Stomach (tissue), 4 donors: ENCODE measurements at regions not wholly inside any gene's neighbourhood (a gene's known extent, or its start where the extent isn't known, plus 50 kb on each side); places are given as distances from the start of the nearest gene placed in this dataset.

Experiments used
- EP300 ChIP-seq: sonication (generic); formaldehyde crosslinking; IDR thresholded peaks from one replicate; pipeline ENCODE4 v1.6.1; 2017; ENCODE audit warnings: antibody characterized with exemption
- POLR2A ChIP-seq, 4 donors: fragments of 450-650 bp; IDR thresholded peaks; one replicate each; pipeline ENCODE4 v1.6.1; 2016; ENCODE audit warnings: antibody characterized with exemption in 4 of 4, control low read depth in 2 of 4, mild to moderate bottlenecking in 1 of 4, moderate library complexity in 1 of 4
- POLR2AphosphoS5 ChIP-seq, 3 donors: sonication (generic); formaldehyde crosslinking; IDR thresholded peaks; one replicate each; pipeline ENCODE4 v1.6.1; 2016; ENCODE audit warnings: antibody characterized with exemption in 3 of 3
- TF ChIP-seq, protein P1 (sequence below), 7 experiments: fragments of 450-650 bp in 4 of 7; fragments of 200-600 bp in 3 of 7; sonication (generic) in 3 of 7; IDR thresholded peaks; one replicate each; pipeline ENCODE4 v1.5.1; 2016 to 2019; ENCODE audit warnings: antibody characterized with exemption in 7 of 7, control low read depth in 2 of 7, mild to moderate bottlenecking in 1 of 7

DNA sequence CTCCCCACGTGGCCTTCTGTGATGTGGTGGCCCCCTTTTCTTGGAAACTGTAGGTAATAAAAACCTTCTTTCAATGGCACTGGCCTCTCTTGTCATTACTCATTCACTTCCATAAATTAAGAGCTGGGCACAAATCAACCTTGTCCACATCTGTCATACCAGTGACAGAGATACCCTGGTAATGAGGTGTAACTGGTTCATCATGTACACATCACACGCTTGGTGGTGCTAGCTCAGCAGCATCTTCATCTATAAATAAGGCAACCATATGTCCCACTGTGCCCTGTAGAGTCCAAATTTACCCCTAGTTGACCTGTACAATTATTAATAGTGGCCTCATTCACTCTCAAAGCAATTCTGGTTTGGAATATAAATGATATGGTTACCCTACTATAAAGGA is 245.6 kb downstream of the HIVEP2 start:
- TF ChIP-seq, protein P1, sequence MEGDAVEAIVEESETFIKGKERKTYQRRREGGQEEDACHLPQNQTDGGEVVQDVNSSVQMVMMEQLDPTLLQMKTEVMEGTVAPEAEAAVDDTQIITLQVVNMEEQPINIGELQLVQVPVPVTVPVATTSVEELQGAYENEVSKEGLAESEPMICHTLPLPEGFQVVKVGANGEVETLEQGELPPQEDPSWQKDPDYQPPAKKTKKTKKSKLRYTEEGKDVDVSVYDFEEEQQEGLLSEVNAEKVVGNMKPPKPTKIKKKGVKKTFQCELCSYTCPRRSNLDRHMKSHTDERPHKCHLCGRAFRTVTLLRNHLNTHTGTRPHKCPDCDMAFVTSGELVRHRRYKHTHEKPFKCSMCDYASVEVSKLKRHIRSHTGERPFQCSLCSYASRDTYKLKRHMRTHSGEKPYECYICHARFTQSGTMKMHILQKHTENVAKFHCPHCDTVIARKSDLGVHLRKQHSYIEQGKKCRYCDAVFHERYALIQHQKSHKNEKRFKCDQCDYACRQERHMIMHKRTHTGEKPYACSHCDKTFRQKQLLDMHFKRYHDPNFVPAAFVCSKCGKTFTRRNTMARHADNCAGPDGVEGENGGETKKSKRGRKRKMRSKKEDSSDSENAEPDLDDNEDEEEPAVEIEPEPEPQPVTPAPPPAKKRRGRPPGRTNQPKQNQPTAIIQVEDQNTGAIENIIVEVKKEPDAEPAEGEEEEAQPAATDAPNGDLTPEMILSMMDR (IDR thresholded peaks at IDR 0.05), result no peak
- no peak for TF ChIP-seq POLR2A (IDR thresholded peaks at IDR 0.05)
- no peak for TF ChIP-seq EP300
- TF ChIP-seq POLR2AphosphoS5 (IDR thresholded peaks at IDR 0.05), result no peak
